Stimulated activated CD8-positive, alpha-beta memory T cell treated with anti-CD3 and anti-CD28 coated beads, Interleukin-7, amount 100 ng/mL, for 4 hours (primary cell): ENCODE measurements at regions not wholly inside any gene's neighbourhood (a gene's known extent, or its start where the extent isn't known, plus 50 kb on each side); places are given as distances from the start of the nearest gene placed in this dataset.
"Not testable (repeated sequence)": the region's sequence is repeated elsewhere in the genome, so short reads cannot be mapped to it uniquely, and the experiment has no call there.

Experiments
- DNase-seq, 2 donors: peaks; one replicate each; pipeline ENCODE4 v3.0.0-alpha.2; 2020; ENCODE audit warnings: low read depth in 2 of 2

DNA sequence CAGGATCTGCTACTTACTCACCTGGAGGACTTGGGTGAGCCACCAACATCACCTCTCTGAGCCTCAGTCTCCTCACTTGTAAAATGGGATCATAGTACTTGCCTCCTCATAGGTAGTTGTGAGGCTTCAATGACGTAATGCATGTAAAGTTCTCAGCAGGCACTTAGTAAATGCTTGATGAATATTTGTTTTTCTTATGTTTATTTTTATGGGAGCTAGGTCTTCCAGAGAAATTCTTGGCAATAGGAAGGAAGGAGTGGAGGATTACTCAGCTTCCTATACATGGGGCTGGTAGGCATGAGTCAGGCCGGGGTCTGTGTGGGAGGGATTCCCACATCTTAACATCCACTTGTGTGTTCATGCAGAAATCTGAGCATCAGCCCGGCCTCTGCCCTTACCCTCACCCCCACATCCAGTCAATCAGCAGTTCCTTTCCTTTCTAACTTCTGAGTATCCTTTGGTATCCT lies 95.4 kb upstream of the USP24 start:
- DNase-seq, result no peak

DNA sequence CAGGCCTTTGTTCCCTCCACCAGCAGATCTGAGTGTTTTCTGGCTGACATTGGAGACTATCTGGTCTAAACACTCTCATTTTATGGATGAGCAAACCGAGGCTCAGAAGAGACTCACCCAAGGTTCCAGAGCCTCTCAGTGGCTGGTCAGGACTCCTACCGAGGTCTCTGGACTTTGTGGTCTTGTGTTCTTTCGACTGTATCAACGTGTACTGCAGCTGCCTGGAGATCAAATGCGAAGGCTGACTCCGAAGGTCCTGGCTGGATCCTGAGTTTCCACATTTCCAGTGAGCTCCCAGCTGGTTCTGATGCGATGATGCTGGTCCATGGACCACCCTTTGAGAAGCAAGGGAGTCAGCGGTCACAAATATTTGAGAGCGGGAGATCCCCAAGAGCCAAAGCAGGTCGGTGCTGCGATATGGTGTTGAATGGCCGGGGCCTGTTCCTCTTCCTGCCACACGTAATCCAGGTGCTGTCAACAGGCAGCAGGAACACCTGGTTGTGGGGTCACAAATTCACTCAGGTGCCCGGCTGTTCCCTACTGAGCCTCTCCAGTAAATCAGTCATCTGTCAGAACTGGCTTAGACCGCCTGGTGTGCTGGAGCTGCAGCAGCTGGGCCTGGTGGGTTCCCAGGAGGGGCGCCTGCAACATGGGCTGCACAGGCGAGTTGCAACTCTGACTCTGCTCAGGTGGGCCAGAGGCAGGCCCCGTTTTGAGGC lies 94.8 kb upstream of the USP24 start:
- DNase-seq, result no peak

- DNase-seq, result no peak
Observed at GRCh38 chr1:55309053-55309452, 93.9 kb upstream of the USP24 start.

- DNase-seq, result no peak
Observed at GRCh38 chr1:55305735-55306134, 90.6 kb upstream of the USP24 start.

- no peak for DNase-seq
Observed at GRCh38 chr1:55304229-55304740, 89.1 kb upstream of the USP24 start.

DNA sequence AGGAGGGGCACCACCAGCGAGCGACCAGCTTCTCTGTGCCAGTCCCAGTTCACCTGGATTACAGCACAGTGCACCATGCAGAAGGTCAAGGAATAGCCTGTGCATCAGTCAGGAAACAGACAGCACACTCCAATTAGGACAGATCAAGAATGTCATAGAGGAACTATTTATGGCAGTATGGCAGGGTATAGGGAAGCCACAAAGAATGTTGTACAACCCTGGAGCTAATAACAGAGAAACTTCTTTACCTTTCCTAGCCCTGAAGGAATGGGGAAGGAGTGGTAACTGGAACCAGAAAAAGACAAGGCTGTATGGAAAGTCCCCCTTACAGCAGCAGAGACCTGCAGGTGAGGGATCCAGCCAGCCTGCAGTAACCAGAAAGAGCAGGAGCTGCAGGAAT lies 87.8 kb upstream of the USP24 start:
- no peak for DNase-seq

GRCh38 chr1:55301912-55302311 lies 86.7 kb upstream of the USP24 start:
- no peak for DNase-seq

- DNase-seq, result no peak
Observed at GRCh38 chr1:55300975-55301374, 85.8 kb upstream of the USP24 start.

DNA sequence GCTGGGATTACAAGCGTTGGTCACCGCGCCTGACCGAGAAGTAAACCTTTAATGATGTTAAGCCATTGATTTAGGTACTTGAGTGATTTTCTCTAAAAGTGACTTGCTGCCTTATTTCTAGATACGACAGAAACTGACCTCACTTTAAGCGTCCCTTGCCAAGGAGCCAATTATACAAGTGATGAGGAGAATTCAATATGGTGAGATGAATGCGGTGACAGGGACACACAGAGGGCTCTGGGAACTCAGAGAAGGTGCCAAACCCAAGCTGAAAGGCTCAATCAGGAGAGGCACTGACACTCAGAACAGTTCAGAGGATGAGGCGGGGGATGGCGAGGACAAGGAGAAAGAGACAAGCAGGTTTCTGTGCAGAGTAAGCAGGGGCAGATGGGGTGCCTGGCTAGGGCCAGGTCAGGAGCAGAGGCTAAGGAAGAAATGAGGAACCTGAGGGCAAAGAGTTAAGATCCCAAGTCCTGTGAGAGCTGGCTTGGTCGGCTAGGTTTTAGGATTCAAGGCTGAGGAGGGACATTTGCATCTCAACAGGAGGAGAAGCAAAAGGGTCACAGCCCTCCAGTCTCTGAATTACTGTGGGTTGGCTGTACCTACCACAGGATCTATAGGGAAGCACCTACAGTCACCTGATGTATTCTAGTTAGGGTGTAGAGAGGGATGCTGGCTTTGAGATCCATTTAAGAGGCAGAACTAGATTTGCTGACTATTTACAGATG lies 83.2 kb upstream of the USP24 start:
- no peak for DNase-seq

DNA sequence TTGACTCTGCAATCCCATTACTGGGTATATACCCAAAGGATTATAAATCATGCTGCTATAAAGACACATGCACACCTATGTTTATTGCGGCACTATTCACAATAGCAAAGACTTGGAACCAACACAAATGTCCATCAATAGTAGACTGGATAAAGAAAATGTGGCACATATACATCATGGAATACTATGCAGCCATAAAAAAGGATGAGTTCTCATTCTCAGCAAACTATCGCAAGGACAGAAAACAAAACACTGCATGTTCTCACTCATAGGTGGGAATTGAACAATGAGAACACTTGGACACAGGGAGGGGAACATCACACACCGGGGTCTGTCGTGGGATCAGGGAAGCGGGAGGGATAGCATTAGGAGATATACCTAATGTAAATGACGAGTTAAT lies 81.1 kb upstream of the USP24 start:
- DNase-seq, result not testable (repeated sequence)

GRCh38 chr1:55289614-55290013 lies 74.5 kb upstream of the USP24 start:
- DNase-seq, result no peak

DNA sequence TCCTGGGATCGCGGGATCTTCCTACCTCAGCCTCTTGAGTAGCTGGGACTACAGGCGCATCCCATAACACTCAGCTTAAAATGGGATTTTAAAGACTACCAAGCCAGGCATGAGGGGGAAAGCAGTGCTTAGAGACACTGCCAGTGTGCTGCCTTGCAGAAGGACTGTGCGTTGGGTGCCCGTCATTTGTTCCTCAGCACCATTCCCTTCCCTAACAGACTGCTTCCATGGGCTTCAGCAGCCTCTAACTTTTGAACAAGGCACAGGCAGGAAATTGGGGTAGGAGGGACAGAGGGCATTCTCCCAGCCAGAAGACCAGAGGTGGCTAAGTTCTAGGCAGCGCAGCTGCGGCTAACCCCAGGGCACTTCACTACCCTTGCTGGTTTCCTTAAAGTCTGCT lies 73.9 kb upstream of the USP24 start:
- DNase-seq, result no peak

DNA sequence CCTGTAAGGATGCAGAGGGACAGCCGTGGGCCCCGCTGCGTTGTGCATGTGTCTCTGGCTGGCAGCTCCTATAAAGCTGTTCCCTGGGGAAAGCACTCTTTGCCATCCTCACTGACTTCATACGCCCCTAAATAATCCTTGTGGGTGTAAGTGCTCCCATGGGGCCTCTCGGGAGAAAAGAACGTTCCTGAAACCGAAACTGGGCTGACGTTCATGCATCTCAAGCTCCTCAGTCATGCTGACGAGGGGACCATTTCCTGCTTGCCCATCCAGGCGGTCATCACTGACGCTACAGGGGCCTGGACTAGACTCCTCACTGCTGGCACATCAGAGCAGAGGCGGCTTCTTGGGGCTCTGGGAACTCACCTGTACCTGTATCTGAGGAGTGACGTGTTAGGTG lies 73.1 kb upstream of the USP24 start:
- no peak for DNase-seq

GRCh38 chr1:55287723-55288122 lies 72.6 kb upstream of the USP24 start:
- DNase-seq, result no peak

DNA sequence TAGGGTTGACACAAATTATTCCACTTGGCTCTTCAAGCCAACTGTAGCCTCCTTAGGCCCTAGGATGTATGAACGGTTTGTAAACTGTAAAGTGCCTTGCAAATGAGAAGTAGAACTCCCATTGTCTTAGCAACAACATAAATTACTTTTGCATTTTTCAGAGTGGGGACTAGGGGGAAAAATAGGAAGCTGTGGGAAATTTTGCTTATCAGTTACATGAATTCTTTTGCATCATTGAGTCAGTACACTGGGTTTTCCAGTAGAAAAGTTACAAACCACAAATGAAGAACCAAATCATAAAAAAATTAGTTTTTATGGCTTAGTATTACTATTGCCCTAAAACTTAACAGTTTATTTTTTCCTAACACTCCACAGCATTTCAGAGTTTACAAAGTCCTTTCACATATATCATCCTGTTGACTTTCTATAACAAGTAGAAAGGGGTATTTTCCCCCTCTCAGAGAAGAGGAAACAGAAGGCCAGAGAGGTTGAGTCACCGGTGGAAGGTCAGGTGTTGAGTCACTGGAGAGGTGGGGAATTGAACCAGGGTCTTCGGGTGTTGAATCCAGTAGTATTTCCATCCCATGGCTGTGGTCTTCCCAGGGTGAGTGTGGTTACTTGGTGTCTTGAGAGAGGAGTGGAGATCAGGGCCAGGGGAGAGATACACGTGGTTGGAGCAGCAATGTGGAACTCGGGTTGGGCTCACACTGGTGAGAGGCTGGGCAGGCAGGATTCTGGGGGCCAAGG lies 71.9 kb upstream of the USP24 start:
- DNase-seq, result no peak

DNA sequence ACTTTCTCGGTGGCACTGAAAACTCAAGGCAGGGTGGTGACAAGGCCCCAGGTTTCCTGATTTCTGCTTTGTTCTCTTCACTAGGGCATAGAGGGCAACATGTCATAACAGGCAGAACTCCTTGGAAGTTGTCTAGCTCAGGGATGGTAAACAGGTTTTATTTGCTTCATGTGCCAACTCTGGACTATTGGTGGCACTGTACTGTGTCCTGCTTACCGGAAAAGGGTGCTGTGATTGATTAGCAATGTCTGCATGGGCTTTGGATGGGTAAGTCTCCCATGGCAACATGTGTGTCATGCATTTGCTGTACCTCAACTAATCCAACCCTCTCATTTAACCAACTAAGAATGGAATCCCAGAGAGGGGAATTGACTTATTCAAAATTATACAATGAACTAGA lies 70.7 kb upstream of the USP24 start:
- DNase-seq, result no peak

DNA sequence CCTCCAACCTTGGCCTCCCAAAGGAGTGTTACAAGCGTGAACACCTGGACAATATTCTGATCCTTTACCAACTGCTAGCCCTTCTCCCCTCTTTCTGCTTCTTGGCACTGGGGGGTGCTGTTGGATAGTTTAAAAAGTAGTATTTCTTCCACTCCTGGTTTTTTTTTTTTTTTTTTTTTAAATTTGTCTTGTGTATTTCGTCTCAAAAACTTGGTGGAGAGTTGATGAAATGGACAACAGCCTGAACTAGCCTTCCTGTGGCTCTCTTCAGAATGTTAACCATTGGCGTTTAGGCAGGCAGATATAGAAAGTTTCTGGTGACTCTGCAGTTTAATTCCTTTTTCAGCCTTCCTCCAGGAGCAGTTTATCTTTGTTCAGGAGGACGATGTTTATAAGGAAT lies 69.7 kb upstream of the USP24 start:
- DNase-seq, result no peak

DNA sequence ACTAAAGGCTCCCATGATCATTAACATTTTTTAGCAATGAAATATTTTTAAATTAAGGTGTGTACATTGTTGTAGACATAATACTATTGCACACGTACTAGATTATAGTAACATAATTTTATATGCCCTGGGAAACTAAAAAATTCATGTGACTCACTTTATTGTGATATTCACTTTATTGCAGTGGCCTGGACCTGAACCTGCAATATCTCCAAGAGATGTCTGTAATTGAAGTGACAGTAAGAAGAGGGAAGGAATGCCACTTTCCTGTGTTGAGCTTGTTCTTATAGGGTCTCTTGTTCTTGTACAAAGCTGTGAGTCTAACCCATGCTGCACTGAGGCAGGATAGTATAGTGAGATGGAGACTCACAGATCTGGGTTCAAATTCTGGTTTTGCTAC lies 66.9 kb upstream of the USP24 start:
- DNase-seq, result no peak

DNA sequence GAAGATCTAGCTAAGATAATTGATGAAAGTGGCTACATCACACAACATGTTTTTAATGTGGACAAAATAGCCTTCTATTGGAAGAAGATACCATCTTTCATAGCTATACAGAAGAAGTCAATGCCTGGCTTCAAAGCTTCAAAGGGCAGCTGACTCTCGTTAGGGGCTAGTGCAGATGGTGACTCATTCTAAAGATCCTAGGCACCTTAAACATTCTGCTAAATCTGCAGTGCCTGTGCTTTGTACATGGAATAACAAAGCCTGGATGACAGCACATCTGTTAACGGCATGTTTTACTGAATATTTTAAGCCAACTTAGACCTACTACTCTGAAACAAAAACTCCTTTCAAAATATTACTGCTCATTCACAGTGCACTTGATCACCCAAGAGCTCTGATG lies 65.6 kb upstream of the USP24 start:
- DNase-seq, result no peak

DNA sequence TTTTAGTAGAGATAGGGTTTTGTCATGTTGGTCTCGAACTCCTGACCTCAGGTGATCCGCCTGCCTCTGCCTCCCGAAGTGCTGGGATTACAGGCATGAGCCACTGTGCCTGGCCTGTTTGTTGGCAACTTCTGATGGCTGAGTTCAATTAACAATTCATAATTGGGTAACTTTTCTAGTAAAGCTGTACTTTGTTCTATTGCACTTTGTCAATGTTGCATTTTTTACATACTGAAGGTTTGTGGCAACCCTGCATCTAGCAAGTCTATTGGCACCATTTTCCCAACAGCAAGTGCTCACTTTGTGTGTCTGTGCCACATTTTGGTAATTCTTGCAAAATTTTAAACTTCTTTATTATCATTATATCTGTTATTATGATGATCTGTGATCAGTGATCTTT lies 64.5 kb upstream of the USP24 start:
- no peak for DNase-seq

GRCh38 chr1:55278378-55278777 lies 63.2 kb upstream of the USP24 start:
- no peak for DNase-seq

- peak; percentile 60 to 64 for DNase-seq
Observed at GRCh38 chr1:55277377-55278130, 62.4 kb upstream of the USP24 start.
